K562 (cell line): ENCODE measurements at regions not wholly inside any gene's neighbourhood (a gene's known extent, or its start where the extent isn't known, plus 50 kb on each side); places are given as distances from the start of the nearest gene placed in this dataset.

Experiments
- ASH1L ChIP-seq: fragments of 450-650 bp; IDR thresholded peaks from 2 replicates; pipeline ENCODE4 v1.6.1; 2018; ENCODE audit warnings: borderline replicate concordance, mild to moderate bottlenecking, low read depth; ENCODE audit not compliant: partially characterized antibody
- ATF7 ChIP-seq: fragments of 450-650 bp; IDR thresholded peaks from 2 replicates; pipeline ENCODE4 v1.7.1; 2014; ENCODE audit warnings: mild to moderate bottlenecking, moderate library complexity
- CBX5 ChIP-seq: IDR thresholded peaks from 2 replicates; pipeline ENCODE4 v1.6.1; 2014; ENCODE audit warnings: low read depth, borderline replicate concordance
- ERF ChIP-seq: fragments of 450-650 bp; formaldehyde crosslinking; IDR thresholded peaks from 2 replicates; pipeline ENCODE4 v1.4.0; 2020; ENCODE audit warnings: mild to moderate bottlenecking, mixed read lengths
- FOXK1 ChIP-seq: sonication (generic); formaldehyde crosslinking; IDR thresholded peaks from 2 replicates; pipeline ENCODE4 v1.8.0; 2022; ENCODE audit warnings: missing genetic modification reagents, mild to moderate bottlenecking, borderline replicate concordance
- RB1 ChIP-seq: fragments of 450-650 bp; IDR thresholded peaks from 2 replicates; pipeline ENCODE4 v1.6.1; 2017; ENCODE audit warnings: low read depth, mild to moderate bottlenecking
- RBBP5 ChIP-seq: fragments of 200-600 bp; sonication (generic); IDR thresholded peaks from 2 replicates; pipeline ENCODE4 v1.6.1; 2012; ENCODE audit warnings: borderline replicate concordance, mild to moderate bottlenecking, low read length, control low read depth, inconsistent platforms; ENCODE audit not compliant: insufficient read depth, poor library complexity, severe bottlenecking
- TAF7 ChIP-seq: fragments of 450-650 bp; IDR thresholded peaks from 2 replicates; pipeline ENCODE4 v1.6.1; 2016; ENCODE audit warnings: missing genetic modification characterization, missing compliant biosample characterization
- THRAP3 ChIP-seq: fragments of 450-650 bp; IDR thresholded peaks from 2 replicates; pipeline ENCODE4 v1.6.1; 2016; ENCODE audit warnings: mild to moderate bottlenecking, inconsistent platforms, borderline replicate concordance
- YBX1 ChIP-seq: fragments of 450-650 bp; IDR thresholded peaks from 2 replicates; pipeline ENCODE4 v1.7.1; 2016; ENCODE audit warnings: mild to moderate bottlenecking
- TF ChIP-seq, protein P1 (sequence below): fragments of 450-650 bp; IDR thresholded peaks from 2 replicates; pipeline ENCODE4 v1.7.1; 2018; ENCODE audit warnings: mild to moderate bottlenecking, low read depth; ENCODE audit not compliant: partially characterized antibody
- TF ChIP-seq, protein P2 (sequence below): sonication (generic); formaldehyde crosslinking; IDR thresholded peaks from 2 replicates; pipeline ENCODE4 v1.8.0; 2023; ENCODE audit warnings: mild to moderate bottlenecking, missing genetic modification reagents
- TF ChIP-seq, protein P3 (sequence below): fragments of 450-650 bp; IDR thresholded peaks from 2 replicates; pipeline ENCODE4 v1.6.1; 2017; ENCODE audit warnings: mild to moderate bottlenecking, moderate library complexity
- TF ChIP-seq, protein P4 (sequence below): fragments of 150-350 bp; IDR thresholded peaks from 2 replicates; pipeline ENCODE4 v1.6.1; 2014; ENCODE audit warnings: low read depth, mild to moderate bottlenecking, low read length, borderline replicate concordance
- TF ChIP-seq, protein P5 (sequence below): fragments of 450-650 bp; IDR thresholded peaks from 2 replicates; pipeline ENCODE4 v1.6.1; 2016; ENCODE audit warnings: antibody characterized with exemption

DNA sequence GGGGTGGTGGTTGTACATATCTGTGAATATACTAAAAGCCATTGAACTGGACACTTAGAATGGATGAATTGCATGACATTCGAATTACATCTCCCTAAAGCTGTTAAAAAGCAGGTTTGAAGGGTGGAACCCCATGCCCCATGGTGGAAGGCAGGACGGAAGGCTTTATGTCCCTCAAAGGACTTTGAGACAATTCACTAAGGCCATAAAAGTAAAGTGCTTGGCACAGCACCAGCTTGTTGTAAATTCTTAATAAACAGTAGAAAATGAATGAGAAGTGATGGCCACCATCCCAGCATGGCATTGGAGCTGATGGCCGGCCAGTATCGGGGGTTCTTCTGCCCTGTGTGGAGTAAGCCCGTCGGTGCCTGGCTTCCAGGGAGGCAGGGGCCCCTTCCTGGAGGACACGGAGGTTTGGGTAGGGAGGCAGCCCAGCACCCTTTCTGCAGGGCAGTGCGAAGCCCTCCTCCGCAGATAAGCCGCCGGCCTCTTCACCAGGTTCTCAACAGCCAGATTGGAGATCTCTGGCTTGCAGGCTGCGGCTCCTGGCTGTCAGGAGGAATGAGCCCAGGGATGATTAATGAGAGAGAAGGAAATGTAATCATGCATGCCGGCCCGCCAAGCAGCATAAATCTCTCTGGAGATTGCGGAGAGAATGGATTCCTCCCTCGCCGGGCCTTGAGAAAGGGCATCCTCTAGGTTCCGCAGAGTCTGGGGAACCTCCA lies 346.9 kb downstream of the FOXL1 start (continued):
- TF ChIP-seq, protein P1, sequence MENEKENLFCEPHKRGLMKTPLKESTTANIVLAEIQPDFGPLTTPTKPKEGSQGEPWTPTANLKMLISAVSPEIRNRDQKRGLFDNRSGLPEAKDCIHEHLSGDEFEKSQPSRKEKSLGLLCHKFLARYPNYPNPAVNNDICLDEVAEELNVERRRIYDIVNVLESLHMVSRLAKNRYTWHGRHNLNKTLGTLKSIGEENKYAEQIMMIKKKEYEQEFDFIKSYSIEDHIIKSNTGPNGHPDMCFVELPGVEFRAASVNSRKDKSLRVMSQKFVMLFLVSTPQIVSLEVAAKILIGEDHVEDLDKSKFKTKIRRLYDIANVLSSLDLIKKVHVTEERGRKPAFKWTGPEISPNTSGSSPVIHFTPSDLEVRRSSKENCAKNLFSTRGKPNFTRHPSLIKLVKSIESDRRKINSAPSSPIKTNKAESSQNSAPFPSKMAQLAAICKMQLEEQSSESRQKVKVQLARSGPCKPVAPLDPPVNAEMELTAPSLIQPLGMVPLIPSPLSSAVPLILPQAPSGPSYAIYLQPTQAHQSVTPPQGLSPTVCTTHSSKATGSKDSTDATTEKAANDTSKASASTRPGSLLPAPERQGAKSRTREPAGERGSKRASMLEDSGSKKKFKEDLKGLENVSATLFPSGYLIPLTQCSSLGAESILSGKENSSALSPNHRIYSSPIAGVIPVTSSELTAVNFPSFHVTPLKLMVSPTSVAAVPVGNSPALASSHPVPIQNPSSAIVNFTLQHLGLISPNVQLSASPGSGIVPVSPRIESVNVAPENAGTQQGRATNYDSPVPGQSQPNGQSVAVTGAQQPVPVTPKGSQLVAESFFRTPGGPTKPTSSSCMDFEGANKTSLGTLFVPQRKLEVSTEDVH = no peak
- TF ChIP-seq FOXK1 = no peak
- no peak for TF ChIP-seq THRAP3
- no peak for TF ChIP-seq RBBP5
- TF ChIP-seq ATF7 = no peak
- no peak for TF ChIP-seq TAF7 (tag)
- TF ChIP-seq CBX5 = no peak
- no peak for TF ChIP-seq ERF (CRISPR knock-in tag)
- TF ChIP-seq ASH1L = no peak
- TF ChIP-seq, protein P2, sequence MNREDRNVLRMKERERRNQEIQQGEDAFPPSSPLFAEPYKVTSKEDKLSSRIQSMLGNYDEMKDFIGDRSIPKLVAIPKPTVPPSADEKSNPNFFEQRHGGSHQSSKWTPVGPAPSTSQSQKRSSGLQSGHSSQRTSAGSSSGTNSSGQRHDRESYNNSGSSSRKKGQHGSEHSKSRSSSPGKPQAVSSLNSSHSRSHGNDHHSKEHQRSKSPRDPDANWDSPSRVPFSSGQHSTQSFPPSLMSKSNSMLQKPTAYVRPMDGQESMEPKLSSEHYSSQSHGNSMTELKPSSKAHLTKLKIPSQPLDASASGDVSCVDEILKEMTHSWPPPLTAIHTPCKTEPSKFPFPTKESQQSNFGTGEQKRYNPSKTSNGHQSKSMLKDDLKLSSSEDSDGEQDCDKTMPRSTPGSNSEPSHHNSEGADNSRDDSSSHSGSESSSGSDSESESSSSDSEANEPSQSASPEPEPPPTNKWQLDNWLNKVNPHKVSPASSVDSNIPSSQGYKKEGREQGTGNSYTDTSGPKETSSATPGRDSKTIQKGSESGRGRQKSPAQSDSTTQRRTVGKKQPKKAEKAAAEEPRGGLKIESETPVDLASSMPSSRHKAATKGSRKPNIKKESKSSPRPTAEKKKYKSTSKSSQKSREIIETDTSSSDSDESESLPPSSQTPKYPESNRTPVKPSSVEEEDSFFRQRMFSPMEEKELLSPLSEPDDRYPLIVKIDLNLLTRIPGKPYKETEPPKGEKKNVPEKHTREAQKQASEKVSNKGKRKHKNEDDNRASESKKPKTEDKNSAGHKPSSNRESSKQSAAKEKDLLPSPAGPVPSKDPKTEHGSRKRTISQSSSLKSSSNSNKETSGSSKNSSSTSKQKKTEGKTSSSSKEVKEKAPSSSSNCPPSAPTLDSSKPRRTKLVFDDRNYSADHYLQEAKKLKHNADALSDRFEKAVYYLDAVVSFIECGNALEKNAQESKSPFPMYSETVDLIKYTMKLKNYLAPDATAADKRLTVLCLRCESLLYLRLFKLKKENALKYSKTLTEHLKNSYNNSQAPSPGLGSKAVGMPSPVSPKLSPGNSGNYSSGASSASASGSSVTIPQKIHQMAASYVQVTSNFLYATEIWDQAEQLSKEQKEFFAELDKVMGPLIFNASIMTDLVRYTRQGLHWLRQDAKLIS (CRISPR knock-in tag) = no peak
- TF ChIP-seq, protein P3, sequence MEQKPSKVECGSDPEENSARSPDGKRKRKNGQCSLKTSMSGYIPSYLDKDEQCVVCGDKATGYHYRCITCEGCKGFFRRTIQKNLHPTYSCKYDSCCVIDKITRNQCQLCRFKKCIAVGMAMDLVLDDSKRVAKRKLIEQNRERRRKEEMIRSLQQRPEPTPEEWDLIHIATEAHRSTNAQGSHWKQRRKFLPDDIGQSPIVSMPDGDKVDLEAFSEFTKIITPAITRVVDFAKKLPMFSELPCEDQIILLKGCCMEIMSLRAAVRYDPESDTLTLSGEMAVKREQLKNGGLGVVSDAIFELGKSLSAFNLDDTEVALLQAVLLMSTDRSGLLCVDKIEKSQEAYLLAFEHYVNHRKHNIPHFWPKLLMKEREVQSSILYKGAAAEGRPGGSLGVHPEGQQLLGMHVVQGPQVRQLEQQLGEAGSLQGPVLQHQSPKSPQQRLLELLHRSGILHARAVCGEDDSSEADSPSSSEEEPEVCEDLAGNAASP = no peak
- TF ChIP-seq, protein P4, sequence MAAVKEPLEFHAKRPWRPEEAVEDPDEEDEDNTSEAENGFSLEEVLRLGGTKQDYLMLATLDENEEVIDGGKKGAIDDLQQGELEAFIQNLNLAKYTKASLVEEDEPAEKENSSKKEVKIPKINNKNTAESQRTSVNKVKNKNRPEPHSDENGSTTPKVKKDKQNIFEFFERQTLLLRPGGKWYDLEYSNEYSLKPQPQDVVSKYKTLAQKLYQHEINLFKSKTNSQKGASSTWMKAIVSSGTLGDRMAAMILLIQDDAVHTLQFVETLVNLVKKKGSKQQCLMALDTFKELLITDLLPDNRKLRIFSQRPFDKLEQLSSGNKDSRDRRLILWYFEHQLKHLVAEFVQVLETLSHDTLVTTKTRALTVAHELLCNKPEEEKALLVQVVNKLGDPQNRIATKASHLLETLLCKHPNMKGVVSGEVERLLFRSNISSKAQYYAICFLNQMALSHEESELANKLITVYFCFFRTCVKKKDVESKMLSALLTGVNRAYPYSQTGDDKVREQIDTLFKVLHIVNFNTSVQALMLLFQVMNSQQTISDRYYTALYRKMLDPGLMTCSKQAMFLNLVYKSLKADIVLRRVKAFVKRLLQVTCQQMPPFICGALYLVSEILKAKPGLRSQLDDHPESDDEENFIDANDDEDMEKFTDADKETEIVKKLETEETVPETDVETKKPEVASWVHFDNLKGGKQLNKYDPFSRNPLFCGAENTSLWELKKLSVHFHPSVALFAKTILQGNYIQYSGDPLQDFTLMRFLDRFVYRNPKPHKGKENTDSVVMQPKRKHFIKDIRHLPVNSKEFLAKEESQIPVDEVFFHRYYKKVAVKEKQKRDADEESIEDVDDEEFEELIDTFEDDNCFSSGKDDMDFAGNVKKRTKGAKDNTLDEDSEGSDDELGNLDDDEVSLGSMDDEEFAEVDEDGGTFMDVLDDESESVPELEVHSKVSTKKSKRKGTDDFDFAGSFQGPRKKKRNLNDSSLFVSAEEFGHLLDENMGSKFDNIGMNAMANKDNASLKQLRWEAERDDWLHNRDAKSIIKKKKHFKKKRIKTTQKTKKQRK = no peak
- TF ChIP-seq, protein P5, sequence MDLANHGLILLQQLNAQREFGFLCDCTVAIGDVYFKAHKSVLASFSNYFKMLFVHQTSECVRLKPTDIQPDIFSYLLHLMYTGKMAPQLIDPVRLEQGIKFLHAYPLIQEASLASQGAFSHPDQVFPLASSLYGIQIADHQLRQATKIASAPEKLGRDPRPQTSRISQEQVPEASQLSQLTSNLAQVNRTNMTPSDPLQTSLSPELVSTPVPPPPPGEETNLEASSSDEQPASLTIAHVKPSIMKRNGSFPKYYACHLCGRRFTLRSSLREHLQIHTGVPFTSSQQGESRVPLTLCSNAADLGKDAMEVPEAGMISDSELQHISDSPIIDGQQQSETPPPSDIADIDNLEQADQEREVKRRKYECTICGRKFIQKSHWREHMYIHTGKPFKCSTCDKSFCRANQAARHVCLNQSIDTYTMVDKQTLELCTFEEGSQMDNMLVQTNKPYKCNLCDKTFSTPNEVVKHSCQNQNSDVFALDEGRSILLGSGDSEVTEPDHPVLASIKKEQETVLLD = no peak
- no peak for TF ChIP-seq RB1
- no peak for TF ChIP-seq YBX1
